Keratinocyte (primary cell): ENCODE measurements at regions not wholly inside any gene's neighbourhood (a gene's known extent, or its start where the extent isn't known, plus 50 kb on each side); places are given as distances from the start of the nearest gene placed in this dataset.

Experiments used
- DNase-seq: peaks from one replicate; pipeline ENCODE4 v3.0.0-alpha.2; 2011; ENCODE audit warnings: low read depth, missing footprints, low spot score
- FAIRE-seq: peaks from 2 replicates; lab custom pipeline; 2011; peaks lifted over from hg19 to GRCh38; lab: Jason Lieb, UNC
- H2AFZ ChIP-seq: 2 replicates; pipeline ENCODE4 v1.6.0; 2012; ENCODE audit warnings: low read length, control low read depth, inconsistent platforms; ENCODE audit not compliant: control insufficient read depth
- H3K27ac ChIP-seq: 2 replicates; pipeline ENCODE4 v1.5.1; 2011; ENCODE audit warnings: low read length; ENCODE audit not compliant: control insufficient read depth, insufficient read depth
- H3K27me3 ChIP-seq: 3 replicates; pipeline ENCODE4 v1.6.0; 2011; ENCODE audit warnings: low read length; ENCODE audit not compliant: control insufficient read depth, insufficient read depth; ENCODE audit errors: extremely low read depth
- H3K36me3 ChIP-seq, 2 experiments: 2 replicates in 1 of 2; 3 replicates in 1 of 2; pipeline ENCODE4 v1.5.1; 2011; ENCODE audit warnings: low read length in 2 of 2, mild to moderate bottlenecking in 1 of 2; ENCODE audit not compliant: control insufficient read depth in 2 of 2, insufficient read depth in 2 of 2; ENCODE audit errors: extremely low read depth in 1 of 2
- H3K4me1 ChIP-seq: 3 replicates; pipeline ENCODE4 v1.5.1; 2011; ENCODE audit warnings: low read length; ENCODE audit not compliant: control insufficient read depth, insufficient read depth; ENCODE audit errors: extremely low read depth
- H3K4me2 ChIP-seq: 3 replicates; pipeline ENCODE4 v1.6.0; 2011; ENCODE audit warnings: low read depth, low read length; ENCODE audit not compliant: control insufficient read depth, insufficient read depth; ENCODE audit errors: extremely low read depth
- H3K4me3 ChIP-seq, 3 experiments: fragments of 200-600 bp in 1 of 3; sonication (generic) in 1 of 3; 2 replicates in 2 of 3; 3 replicates in 1 of 3; pipeline ENCODE4 v1.5.1; 2011 to 2016; ENCODE audit warnings: low read length in 3 of 3, mild to moderate bottlenecking in 3 of 3, control low read depth in 2 of 3, inconsistent platforms in 1 of 3, low read depth in 1 of 3, mixed read lengths in 1 of 3, mixed run types in 1 of 3, moderate library complexity in 1 of 3; ENCODE audit not compliant: control insufficient read depth in 2 of 3, insufficient read depth in 2 of 3; ENCODE audit errors: extremely low read depth in 1 of 3
- H3K79me2 ChIP-seq: 2 replicates; pipeline ENCODE4 v1.6.0; 2012; ENCODE audit warnings: low read length; ENCODE audit not compliant: control insufficient read depth, insufficient read depth
- H3K9ac ChIP-seq: 3 replicates; pipeline ENCODE4 v1.6.0; 2011; ENCODE audit warnings: low read length; ENCODE audit not compliant: control insufficient read depth, insufficient read depth; ENCODE audit errors: extremely low read depth
- H3K9me1 ChIP-seq: 3 replicates; pipeline ENCODE4 v1.6.0; 2011; ENCODE audit warnings: low read length; ENCODE audit not compliant: control insufficient read depth, insufficient read depth; ENCODE audit errors: extremely low read depth
- H3K9me3 ChIP-seq: 2 replicates; pipeline ENCODE4 v1.5.1; 2012; ENCODE audit warnings: low read depth, low read length; ENCODE audit not compliant: control insufficient read depth
- H4K20me1 ChIP-seq: 3 replicates; pipeline ENCODE4 v1.6.0; 2011; ENCODE audit warnings: low read length; ENCODE audit not compliant: control insufficient read depth, insufficient read depth; ENCODE audit errors: extremely low read depth
- CTCF ChIP-seq, 3 experiments: IDR thresholded peaks in 1 of 3; conservative IDR thresholded peaks in 1 of 3; optimal IDR thresholded peaks in 1 of 3; 2 replicates in 2 of 3; 3 replicates in 1 of 3; pipeline versions ENCODE3 to v1.5.1; 2011; ENCODE audit warnings: low read length in 3 of 3, mild to moderate bottlenecking in 3 of 3, moderate library complexity in 2 of 3, control low read depth in 1 of 3, inconsistent platforms in 1 of 3; ENCODE audit not compliant: insufficient read depth in 2 of 3; ENCODE audit errors: extremely low read depth in 1 of 3
- EZH2 ChIP-seq: IDR thresholded peaks from one replicate; pipeline ENCODE4 v1.6.1; 2012; ENCODE audit warnings: inconsistent platforms, mild to moderate bottlenecking, low read length, moderate library complexity
- dilution Hi-C: fragments of 300-500 bp; cut with MboI; formaldehyde crosslinking; loops from one replicate; pipeline ENCODE4 v1.7.0; 2020; ENCODE audit warnings: low sequenced_read_pairs; ENCODE audit not compliant: extremely low pct_ligation_motif_present

- Histone ChIP-seq H3K27ac (no peak overlapping the region), H2AFZ (no peak overlapping the region)
- dilution Hi-C loops = no loop called here
Measured at GRCh38 chr2:8139668-8140200, 542.1 kb upstream of the ID2 start.

GRCh38 chr2:8141079-8141707, 540.7 kb upstream of the ID2 start:
- dilution Hi-C loops = no loop called here
- Histone ChIP-seq H2AFZ (no peak overlapping the region), H3K27ac (no peak overlapping the region), H3K4me2 (no peak overlapping the region), H3K36me3 (no peaks in the 10 kb centered on the region), H3K4me3 (no peak overlapping the region), H4K20me1 (no peaks in the 10 kb centered on the region), H3K9ac (no peak overlapping the region), H3K9me1 (no peaks in the 10 kb centered on the region), H3K27me3 (no peaks in the 10 kb centered on the region), H3K9me3 (no peaks in the 10 kb centered on the region), H3K4me1 (no peaks in the 10 kb centered on the region), H3K79me2 (no peaks in the 10 kb centered on the region)
- DNase-seq = no peak
- TF ChIP-seq EZH2 (no peak), CTCF (optimal IDR thresholded peaks at IDR 0.05 in 1 of 3, IDR thresholded peaks at IDR 0.05 in 1 of 3, conservative IDR thresholded peaks at IDR 0.05 in 1 of 3; ENCODE audit: extremely low read depth in 1 of 3, insufficient read depth in 2 of 3, low read length in 3 of 3) (no peak)
- FAIRE-seq = no peak

More at GRCh38 chr2:8139668-8140200, 542.1 kb upstream of the ID2 start:
- Histone ChIP-seq H3K4me3 (no peak overlapping the region), H3K79me2 (no peaks in the 10 kb centered on the region), H3K9me1 (no peaks in the 10 kb centered on the region), H3K4me1 (no peaks in the 10 kb centered on the region), H3K27me3 (no peaks in the 10 kb centered on the region), H3K9ac (no peak overlapping the region), H3K4me2 (no peak overlapping the region), H3K36me3 (no peaks in the 10 kb centered on the region), H3K9me3 (no peaks in the 10 kb centered on the region), H4K20me1 (no peaks in the 10 kb centered on the region)
- TF ChIP-seq EZH2 = no peak
- no peak for TF ChIP-seq CTCF (optimal IDR thresholded peaks at IDR 0.05 in 1 of 3, IDR thresholded peaks at IDR 0.05 in 1 of 3, conservative IDR thresholded peaks at IDR 0.05 in 1 of 3; ENCODE audit: extremely low read depth in 1 of 3, insufficient read depth in 2 of 3, low read length in 3 of 3)
- no peak for DNase-seq
- FAIRE-seq = no peak
